GM21528 (cell line): ENCODE measurements at regions not wholly inside any gene's neighbourhood (a gene's known extent, or its start where the extent isn't known, plus 50 kb on each side); places are given as distances from the start of the nearest gene placed in this dataset.

Experiments
- ATAC-seq: cut with Tn5 transposase; IDR thresholded peaks from one replicate; pipeline ENCODE4 v1.9.1; 2021; ENCODE audit warnings: mild to moderate bottlenecking, moderate library complexity; ENCODE audit not compliant: unreplicated experiment, low FRiP score

GRCh38 chr7:142351145-142351544 is 93.3 kb upstream of the PRSS58 start:
- ATAC-seq, result no peak

DNA sequence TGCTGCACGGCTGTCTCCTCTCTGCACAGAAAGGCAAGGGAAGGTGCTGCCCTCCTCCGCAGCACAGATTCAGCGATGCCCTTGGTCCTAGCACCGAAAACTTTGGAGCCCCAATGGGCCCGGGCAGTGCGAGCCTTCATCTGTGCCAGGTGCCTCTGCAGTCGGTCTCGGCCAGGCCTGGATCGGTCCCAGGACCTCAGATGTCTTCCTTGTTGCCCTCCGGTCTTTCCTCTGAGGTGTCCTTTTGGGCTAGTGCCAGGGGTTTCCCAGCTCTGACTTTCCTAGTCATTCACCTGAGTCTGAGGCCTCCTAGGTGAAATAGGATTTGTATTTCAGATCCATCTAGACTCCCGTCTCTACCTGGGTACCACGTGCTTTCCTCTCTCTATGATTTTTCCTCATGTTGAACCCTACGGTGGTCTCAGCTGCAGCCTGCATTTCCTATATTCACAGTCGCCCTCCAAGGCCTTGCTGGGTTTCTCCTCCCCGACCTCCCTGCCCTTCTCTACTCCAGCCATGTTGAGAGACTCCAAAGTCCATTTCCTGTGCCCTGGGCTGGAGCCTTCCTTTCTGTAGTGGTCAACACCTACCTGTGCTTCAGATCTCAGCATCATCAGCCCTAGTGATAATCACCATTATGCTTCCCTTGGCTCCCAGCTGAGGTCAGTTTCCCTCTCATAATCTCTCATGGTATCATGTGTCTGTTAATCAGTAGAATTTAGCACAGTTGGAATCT is 92.0 kb upstream of the PRSS58 start:
- no peak for ATAC-seq

DNA sequence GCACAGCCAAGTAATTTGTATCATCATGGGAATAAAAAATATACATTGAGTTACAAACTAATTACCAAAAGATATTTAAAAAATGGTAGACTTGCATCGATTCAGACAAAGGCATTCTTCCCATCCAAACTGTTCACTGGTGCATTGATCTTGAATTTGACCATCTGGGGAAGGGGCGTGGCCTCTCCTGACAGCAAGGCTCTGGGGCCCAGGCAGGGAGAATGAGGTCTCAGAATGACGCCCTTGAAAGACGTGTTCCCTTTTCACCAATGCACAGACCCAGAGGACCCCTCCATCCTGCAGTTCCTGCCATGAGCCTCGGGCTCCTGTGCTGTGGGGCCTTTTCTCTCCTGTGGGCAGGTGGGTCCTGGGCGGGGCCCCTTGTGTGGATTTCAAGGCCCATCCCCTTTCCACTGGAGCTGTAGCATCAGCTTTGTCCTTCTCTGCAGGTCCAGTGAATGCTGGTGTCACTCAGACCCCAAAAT is 91.1 kb upstream of the PRSS58 start:
- no peak for ATAC-seq

DNA sequence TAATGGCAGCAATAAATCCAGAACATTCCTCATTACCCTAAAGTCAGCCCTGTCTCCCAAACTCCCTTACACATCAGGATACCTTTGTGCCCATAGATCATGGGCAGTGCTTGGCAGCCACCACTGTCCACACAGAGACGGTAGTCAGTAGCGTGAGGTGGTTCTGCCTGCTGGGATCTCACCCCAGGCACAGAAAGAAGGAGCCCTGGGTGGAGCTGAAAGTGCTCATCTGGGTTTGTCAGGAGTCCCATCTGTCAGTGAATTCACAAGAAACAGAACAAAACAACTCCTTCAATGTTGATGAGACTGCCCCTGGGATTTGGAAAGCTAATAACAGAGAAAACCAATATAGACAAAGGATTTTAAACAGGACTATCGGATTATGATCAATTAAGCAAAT is 90.2 kb upstream of the PRSS58 start:
- ATAC-seq, result no peak

- no peak for ATAC-seq
Measured at GRCh38 chr7:142347091-142347490, 89.2 kb upstream of the PRSS58 start.

- no peak for ATAC-seq
Measured at GRCh38 chr7:142345811-142346210, 88.0 kb upstream of the PRSS58 start.

GRCh38 chr7:142338633-142339501 is 81.0 kb upstream of the PRSS58 start:
- ATAC-seq, result no peak

- ATAC-seq, result no peak
Measured at GRCh38 chr7:142337054-142338001, 79.5 kb upstream of the PRSS58 start.

- ATAC-seq, result no peak
Measured at GRCh38 chr7:142334806-142335205, 76.9 kb upstream of the PRSS58 start.

DNA sequence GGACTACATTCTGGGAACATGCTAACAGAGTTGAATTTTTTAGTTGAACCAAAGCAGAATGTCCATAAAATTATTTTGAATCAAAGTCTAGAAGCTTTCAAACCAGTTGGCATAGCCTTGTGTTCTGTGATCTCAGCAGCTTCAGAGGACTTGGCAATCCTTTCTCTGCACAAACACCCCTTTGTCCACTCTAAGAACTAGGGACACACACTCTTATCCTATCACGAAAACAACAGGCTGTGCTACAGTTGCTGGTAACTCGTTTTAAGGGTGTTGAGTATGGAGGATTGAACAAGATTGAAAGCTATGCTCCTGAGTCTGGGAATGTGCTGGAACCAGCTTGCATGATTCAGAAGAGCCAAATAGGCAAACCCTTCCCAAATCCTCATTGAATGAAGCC is 76.4 kb upstream of the PRSS58 start:
- ATAC-seq, result no peak

GRCh38 chr7:142332421-142332820 is 74.6 kb upstream of the PRSS58 start:
- ATAC-seq, result no peak

- no peak for ATAC-seq
Measured at GRCh38 chr7:142331941-142332340, 74.1 kb upstream of the PRSS58 start.

DNA sequence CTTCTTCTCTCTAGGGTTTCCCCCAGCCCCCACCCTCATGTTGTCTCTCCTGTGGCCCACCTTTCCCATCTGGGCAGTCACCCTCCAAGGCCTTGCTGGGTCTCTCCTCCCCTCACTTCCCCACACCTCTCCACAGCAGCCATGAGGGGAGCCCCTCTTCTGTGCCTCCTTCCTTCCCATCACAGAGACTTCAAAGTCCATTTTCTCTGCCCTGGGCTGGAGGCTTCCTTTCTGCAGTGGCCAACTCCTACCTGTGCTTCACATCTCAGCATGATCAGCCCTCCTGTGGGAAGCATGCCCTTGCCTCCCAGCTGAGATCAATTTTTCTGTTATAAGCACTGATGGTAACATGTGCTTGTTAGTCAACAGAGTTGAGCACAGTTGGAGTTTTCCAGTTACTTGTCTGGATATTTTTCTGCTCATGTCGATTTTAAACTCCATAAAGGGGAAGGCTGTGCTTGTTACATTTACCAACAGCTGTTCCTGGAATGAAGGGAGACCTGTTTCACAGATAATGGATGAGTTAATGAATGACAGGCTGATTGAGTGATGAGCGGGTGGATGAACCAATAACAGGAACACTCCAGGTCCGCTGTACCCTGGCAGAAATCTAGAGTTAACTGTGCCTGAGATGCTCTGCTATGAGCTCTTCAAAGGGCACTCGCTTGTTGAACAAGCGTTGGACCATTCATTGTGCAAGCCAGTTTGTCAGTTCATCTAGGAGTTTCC is 71.4 kb upstream of the PRSS58 start:
- ATAC-seq, result no peak

GRCh38 chr7:142328551-142328950 is 70.7 kb upstream of the PRSS58 start:
- ATAC-seq, result no peak

- ATAC-seq, result no peak
Measured at GRCh38 chr7:142327628-142328405, 70.0 kb upstream of the PRSS58 start.

- no peak for ATAC-seq
Measured at GRCh38 chr7:142323706-142324105, 65.8 kb upstream of the PRSS58 start.

DNA sequence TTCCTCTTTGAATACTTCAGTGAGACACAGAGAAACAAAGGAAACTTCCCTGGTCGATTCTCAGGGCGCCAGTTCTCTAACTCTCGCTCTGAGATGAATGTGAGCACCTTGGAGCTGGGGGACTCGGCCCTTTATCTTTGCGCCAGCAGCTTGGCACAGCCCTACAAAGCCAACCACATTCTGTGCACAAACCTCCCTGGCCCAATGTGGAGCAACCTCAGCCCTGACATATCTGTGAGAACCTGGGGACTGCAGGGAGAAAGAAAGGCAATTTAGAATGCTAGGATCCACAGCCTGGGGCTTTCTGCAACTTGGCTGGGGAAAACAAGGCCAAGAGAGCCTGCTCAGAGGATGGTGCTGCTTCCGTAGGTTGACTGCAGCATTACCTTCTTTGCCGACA is 63.5 kb upstream of the PRSS58 start:
- ATAC-seq, result no peak

GRCh38 chr7:142320883-142321282 is 63.0 kb upstream of the PRSS58 start:
- no peak for ATAC-seq

GRCh38 chr7:142319970-142320369 is 62.1 kb upstream of the PRSS58 start:
- ATAC-seq, result no peak
